ES-I3 (cell line): ENCODE measurements at regions not wholly inside any gene's neighbourhood (a gene's known extent, or its start where the extent isn't known, plus 50 kb on each side); places are given as distances from the start of the nearest gene placed in this dataset.

Experiments
- H3K36me3 ChIP-seq: 2 replicates; pipeline ENCODE4 v1.6.1; 2013; ENCODE audit warnings: mild to moderate bottlenecking, low read length, control low read depth, moderate library complexity; ENCODE audit not compliant: insufficient read depth
- H3K4me1 ChIP-seq: 2 replicates; pipeline ENCODE4 v1.6.1; 2013; ENCODE audit warnings: mild to moderate bottlenecking, control low read depth, low read length; ENCODE audit not compliant: insufficient read depth
- H3K9ac ChIP-seq: 2 replicates; pipeline ENCODE4 v1.6.1; 2013; ENCODE audit warnings: low read depth, mild to moderate bottlenecking, low read length, moderate library complexity
- H3K9me3 ChIP-seq: 2 replicates; pipeline ENCODE4 v1.6.1; 2013; ENCODE audit warnings: mild to moderate bottlenecking, low read length, moderate library complexity; ENCODE audit not compliant: control insufficient read depth, insufficient read depth

GRCh38 chr9:36749461-36749860 is 176.8 kb downstream of the MELK start:
- H3K4me1 ChIP-seq: no peaks in the 10 kb centered on the region
- no peak overlapping the region for H3K9ac ChIP-seq
- no peaks in the 10 kb centered on the region for H3K9me3 ChIP-seq
- H3K36me3 ChIP-seq: no peaks in the 10 kb centered on the region

- Histone ChIP-seq H3K36me3 (no peaks in the 10 kb centered on the region), H3K4me1 (no peaks in the 10 kb centered on the region), H3K9ac (no peak overlapping the region), H3K9me3 (no peaks in the 10 kb centered on the region)
Measured at GRCh38 chr9:36750630-36751029, 177.9 kb downstream of the MELK start.

GRCh38 chr9:36755019-36755418 is 182.3 kb downstream of the MELK start:
- H3K4me1 ChIP-seq: no peaks in the 10 kb centered on the region
- H3K36me3 ChIP-seq: no peaks in the 10 kb centered on the region
- no peak overlapping the region for H3K9ac ChIP-seq
- no peaks in the 10 kb centered on the region for H3K9me3 ChIP-seq

- Histone ChIP-seq H3K9me3 (no peaks in the 10 kb centered on the region), H3K4me1 (no peaks in the 10 kb centered on the region), H3K9ac (no peak overlapping the region), H3K36me3 (no peaks in the 10 kb centered on the region)
Measured at GRCh38 chr9:36759141-36759540, 186.4 kb downstream of the MELK start.

GRCh38 chr9:36759976-36760375 is 187.3 kb downstream of the MELK start:
- H3K9me3 ChIP-seq: no peaks in the 10 kb centered on the region

GRCh38 chr9:36760667-36761420 is 188.1 kb downstream of the MELK start:
- Histone ChIP-seq H3K9ac (no peak overlapping the region), H3K9me3 (no peaks in the 10 kb centered on the region), H3K4me1 (no peaks in the 10 kb centered on the region), H3K36me3 (no peaks in the 10 kb centered on the region)

More at GRCh38 chr9:36759976-36760375, 187.3 kb downstream of the MELK start:
- no peak overlapping the region for H3K9ac ChIP-seq
- H3K36me3 ChIP-seq: no peaks in the 10 kb centered on the region
- no peaks in the 10 kb centered on the region for H3K4me1 ChIP-seq

- H3K4me1 ChIP-seq: no peaks in the 10 kb centered on the region
- H3K9ac ChIP-seq: no peak overlapping the region
- H3K9me3 ChIP-seq: no peaks in the 10 kb centered on the region
- H3K36me3 ChIP-seq: no peaks in the 10 kb centered on the region
Measured at GRCh38 chr9:36762958-36763357, 190.3 kb downstream of the MELK start.

- H3K9ac ChIP-seq: no peak overlapping the region
- H3K9me3 ChIP-seq: no peaks in the 10 kb centered on the region
- no peaks in the 10 kb centered on the region for H3K36me3 ChIP-seq
- H3K4me1 ChIP-seq: no peaks in the 10 kb centered on the region
Measured at GRCh38 chr9:36763778-36764177, 191.1 kb downstream of the MELK start.

- no peaks in the 10 kb centered on the region for H3K9me3 ChIP-seq
- peak overlapping the region; percentile 61; the same call in 1 of the 2 replicates for H3K9ac ChIP-seq
- H3K36me3 ChIP-seq: no peaks in the 10 kb centered on the region
- H3K4me1 ChIP-seq: no peaks in the 10 kb centered on the region
Measured at GRCh38 chr9:36764364-36765076, 191.8 kb downstream of the MELK start.

GRCh38 chr9:36765077-36765390 is 192.3 kb downstream of the MELK start:
- Histone ChIP-seq H3K36me3 (no peaks in the 10 kb centered on the region), H3K9me3 (no peaks in the 10 kb centered on the region), H3K4me1 (no peaks in the 10 kb centered on the region), H3K9ac (peak overlapping the region; percentile 61; the same call in 1 of the 2 replicates)

- no peaks in the 10 kb centered on the region for H3K4me1 ChIP-seq
- no peaks in the 10 kb centered on the region for H3K36me3 ChIP-seq
- no peaks in the 10 kb centered on the region for H3K9me3 ChIP-seq
- peak overlapping the region; percentile 61 for H3K9ac ChIP-seq
Measured at GRCh38 chr9:36765468-36766341, 193.0 kb downstream of the MELK start.

GRCh38 chr9:36768677-36769076 is 196.0 kb downstream of the MELK start:
- Histone ChIP-seq H3K36me3 (no peaks in the 10 kb centered on the region), H3K9me3 (no peaks in the 10 kb centered on the region), H3K9ac (no peak overlapping the region), H3K4me1 (peaks cover 6% of the 10 kb centered on the region)

GRCh38 chr9:36770025-36770424 is 197.3 kb downstream of the MELK start:
- H3K9me3 ChIP-seq: no peaks in the 10 kb centered on the region
- H3K4me1 ChIP-seq: peaks cover 6% of the 10 kb centered on the region
- H3K9ac ChIP-seq: no peak overlapping the region
- no peaks in the 10 kb centered on the region for H3K36me3 ChIP-seq
